ENCODE measurements at regions not wholly inside any gene's neighbourhood (a gene's known extent, or its start where the extent isn't known, plus 50 kb on each side); places are given as distances from the start of the nearest gene placed in this dataset.

- TF ChIP-seq TSC22D4 (tag; IDR thresholded peaks at IDR 0.05): no peak
- H3K27me3 ChIP-seq (ENCODE audit: control insufficient read depth in 2 of 2, insufficient read depth in 2 of 2, low read length in 2 of 2): no peaks in the 10 kb centered on the region
- no peaks in the 10 kb centered on the region for H3K79me2 ChIP-seq (ENCODE audit: control insufficient read depth, insufficient read depth, low read length)
- H3K36me3 ChIP-seq (ENCODE audit: control insufficient read depth, insufficient read depth, low read length): no peaks in the 10 kb centered on the region
- no peak overlapping the region for H3K4me2 ChIP-seq (ENCODE audit: insufficient read depth, low read length)
- ChIA-PET POLR2A (no interaction called here), CTCF (ENCODE audit: low intra/inter-chr PET ratio) (no interaction called here)
- no peak for FAIRE-seq
- H2AFZ ChIP-seq (ENCODE audit: low read depth, low read length): no peak overlapping the region
- H3K9me3 ChIP-seq (replicated peaks; ENCODE audit: control insufficient read depth, insufficient read depth, low read depth, low read length): no peaks in the 10 kb centered on the region; the same call in 1 of the 2 replicates
- no peak for ATAC-seq
- H3K9me1 ChIP-seq (ENCODE audit: control insufficient read depth, insufficient read depth, low read length): no peaks in the 10 kb centered on the region
- no peak for DNase-seq (ENCODE audit: extremely low read depth in 1 of 4, low spot score in 3 of 4)
- WGBS (ENCODE audit: insufficient coverage, low coverage, missing lambda C conversion rate): 0% methylated on average over 2 of the region's 2 CpGs
- H3K9ac ChIP-seq (ENCODE audit: insufficient read depth in 1 of 2, low read depth in 2 of 2, low read length in 2 of 2): no peak overlapping the region
- no peak overlapping the region for H3K27ac ChIP-seq (ENCODE audit: extremely low read depth, low read depth, low read length)
- in situ Hi-C loops (cut with MboI): no loop called here
- intact Hi-C loops (cut with micrococcal nuclease): no loop called here
- no TSS peak for BruUV-seq (replicated peaks)
- H3K4me1 ChIP-seq (replicated peaks in 1 of 2; ENCODE audit: control insufficient read depth in 2 of 2, insufficient read depth in 2 of 2, low read length in 2 of 2): no peaks in the 10 kb centered on the region
- H3K4me3 ChIP-seq: no peak overlapping the region
- H4K20me1 ChIP-seq (replicated peaks; ENCODE audit: control insufficient read depth, insufficient read depth, low read length): no peaks in the 10 kb centered on the region
Observed at GRCh38 chr9:86672966-86673365, 274.3 kb downstream of the GAS1 start.

- no peak for FAIRE-seq
- CTCF ChIA-PET (ENCODE audit: low intra/inter-chr PET ratio): no interaction called here
- WGBS (ENCODE audit: insufficient coverage, low coverage, missing lambda C conversion rate): 0% methylated on average over 7 of the region's 9 CpGs
- TF ChIP-seq DIDO1 (tag; IDR thresholded peaks at IDR 0.05; ENCODE audit: low read depth) (no peak), BRD9 (IDR thresholded peaks at IDR 0.05; ENCODE audit: low read depth, partially characterized antibody) (no peak), STAG1 (CRISPR knock-in tag; IDR thresholded peaks at IDR 0.05; ENCODE audit: borderline replicate concordance) (no peak), BRCA1 (IDR thresholded peaks at IDR 0.05) (no peak), BRCA1 (CRISPR knock-in tag; IDR thresholded peaks at IDR 0.05) (no peak), ZKSCAN8 (CRISPR knock-in tag; IDR thresholded peaks at IDR 0.05) (no peak), TFE3 (CRISPR knock-in tag; IDR thresholded peaks at IDR 0.05) (no peak), ZNF583 (CRISPR knock-in tag; IDR thresholded peaks at IDR 0.05) (no peak), ZNF57 (CRISPR knock-in tag; IDR thresholded peaks at IDR 0.05) (no peak)
- TF ChIP-seq, protein P1, sequence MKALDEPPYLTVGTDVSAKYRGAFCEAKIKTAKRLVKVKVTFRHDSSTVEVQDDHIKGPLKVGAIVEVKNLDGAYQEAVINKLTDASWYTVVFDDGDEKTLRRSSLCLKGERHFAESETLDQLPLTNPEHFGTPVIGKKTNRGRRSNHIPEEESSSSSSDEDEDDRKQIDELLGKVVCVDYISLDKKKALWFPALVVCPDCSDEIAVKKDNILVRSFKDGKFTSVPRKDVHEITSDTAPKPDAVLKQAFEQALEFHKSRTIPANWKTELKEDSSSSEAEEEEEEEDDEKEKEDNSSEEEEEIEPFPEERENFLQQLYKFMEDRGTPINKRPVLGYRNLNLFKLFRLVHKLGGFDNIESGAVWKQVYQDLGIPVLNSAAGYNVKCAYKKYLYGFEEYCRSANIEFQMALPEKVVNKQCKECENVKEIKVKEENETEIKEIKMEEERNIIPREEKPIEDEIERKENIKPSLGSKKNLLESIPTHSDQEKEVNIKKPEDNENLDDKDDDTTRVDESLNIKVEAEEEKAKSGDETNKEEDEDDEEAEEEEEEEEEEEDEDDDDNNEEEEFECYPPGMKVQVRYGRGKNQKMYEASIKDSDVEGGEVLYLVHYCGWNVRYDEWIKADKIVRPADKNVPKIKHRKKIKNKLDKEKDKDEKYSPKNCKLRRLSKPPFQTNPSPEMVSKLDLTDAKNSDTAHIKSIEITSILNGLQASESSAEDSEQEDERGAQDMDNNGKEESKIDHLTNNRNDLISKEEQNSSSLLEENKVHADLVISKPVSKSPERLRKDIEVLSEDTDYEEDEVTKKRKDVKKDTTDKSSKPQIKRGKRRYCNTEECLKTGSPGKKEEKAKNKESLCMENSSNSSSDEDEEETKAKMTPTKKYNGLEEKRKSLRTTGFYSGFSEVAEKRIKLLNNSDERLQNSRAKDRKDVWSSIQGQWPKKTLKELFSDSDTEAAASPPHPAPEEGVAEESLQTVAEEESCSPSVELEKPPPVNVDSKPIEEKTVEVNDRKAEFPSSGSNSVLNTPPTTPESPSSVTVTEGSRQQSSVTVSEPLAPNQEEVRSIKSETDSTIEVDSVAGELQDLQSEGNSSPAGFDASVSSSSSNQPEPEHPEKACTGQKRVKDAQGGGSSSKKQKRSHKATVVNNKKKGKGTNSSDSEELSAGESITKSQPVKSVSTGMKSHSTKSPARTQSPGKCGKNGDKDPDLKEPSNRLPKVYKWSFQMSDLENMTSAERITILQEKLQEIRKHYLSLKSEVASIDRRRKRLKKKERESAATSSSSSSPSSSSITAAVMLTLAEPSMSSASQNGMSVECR (CRISPR knock-in tag; IDR thresholded peaks at IDR 0.05): no peak
Observed at GRCh38 chr9:86672301-86672700, 275.0 kb downstream of the GAS1 start.

More at GRCh38 chr9:86672301-86672700, 275.0 kb downstream of the GAS1 start:
- no peak for DNase-seq (ENCODE audit: extremely low read depth in 1 of 4, low spot score in 3 of 4)
- no peaks in the 10 kb centered on the region for H3K27me3 ChIP-seq (ENCODE audit: control insufficient read depth in 2 of 2, insufficient read depth in 2 of 2, low read length in 2 of 2)
- H3K4me2 ChIP-seq (ENCODE audit: insufficient read depth, low read length): no peak overlapping the region
- ATAC-seq: no peak
- no peaks in the 10 kb centered on the region for H3K9me1 ChIP-seq (ENCODE audit: control insufficient read depth, insufficient read depth, low read length)
- H4K20me1 ChIP-seq (replicated peaks; ENCODE audit: control insufficient read depth, insufficient read depth, low read length): no peaks in the 10 kb centered on the region
- H3K9me3 ChIP-seq (replicated peaks; ENCODE audit: control insufficient read depth, insufficient read depth, low read depth, low read length): no peaks in the 10 kb centered on the region; the same call in 1 of the 2 replicates
- BruUV-seq (replicated peaks): no TSS peak
- no peaks in the 10 kb centered on the region for H3K4me1 ChIP-seq (replicated peaks in 1 of 2; ENCODE audit: control insufficient read depth in 2 of 2, insufficient read depth in 2 of 2, low read length in 2 of 2)
- intact Hi-C loops (cut with micrococcal nuclease): no loop called here
- H3K4me3 ChIP-seq: no peak overlapping the region
- H3K79me2 ChIP-seq (ENCODE audit: control insufficient read depth, insufficient read depth, low read length): no peaks in the 10 kb centered on the region
- no peak overlapping the region for H3K9ac ChIP-seq (ENCODE audit: insufficient read depth in 1 of 2, low read depth in 2 of 2, low read length in 2 of 2)
- in situ Hi-C loops (cut with MboI): no loop called here
- H2AFZ ChIP-seq (ENCODE audit: low read depth, low read length): no peak overlapping the region
- no peak overlapping the region for H3K27ac ChIP-seq (ENCODE audit: extremely low read depth, low read depth, low read length)
- H3K36me3 ChIP-seq (ENCODE audit: control insufficient read depth, insufficient read depth, low read length): no peaks in the 10 kb centered on the region
- POLR2A ChIA-PET: no interaction called here

Measured in K562 (cell line).